Muscle of arm (tissue), 1 donor: ENCODE measurements at regions not wholly inside any gene's neighbourhood (a gene's known extent, or its start where the extent isn't known, plus 50 kb on each side); places are given as distances from the start of the nearest gene placed in this dataset.
"Not testable (repeated sequence)": the region's sequence is repeated elsewhere in the genome, so short reads cannot be mapped to it uniquely, and the experiment has no call there.

Experiments
- DNase-seq: peaks from one replicate; pipeline ENCODE4 v3.0.0-alpha.2; 2013

DNA sequence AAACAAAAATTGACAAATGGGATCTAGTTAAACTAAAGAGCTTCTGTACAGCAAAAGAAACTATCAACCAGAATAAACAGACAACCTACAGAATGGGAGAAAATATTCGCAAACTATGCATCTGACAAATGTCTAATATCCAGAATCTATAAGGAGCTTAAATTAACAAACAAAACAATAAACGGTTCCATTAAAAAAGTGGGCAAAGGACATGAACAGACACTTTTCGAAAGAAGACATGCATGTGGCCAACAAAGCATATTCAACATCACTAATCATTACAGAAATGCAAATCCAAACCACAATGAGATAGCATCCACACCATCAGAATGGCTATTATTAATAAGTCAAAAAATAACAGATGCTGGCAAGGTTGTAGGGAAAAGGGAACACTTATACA, 50.5 kb upstream of the MED13L start:
- not testable (repeated sequence) for DNase-seq

DNA sequence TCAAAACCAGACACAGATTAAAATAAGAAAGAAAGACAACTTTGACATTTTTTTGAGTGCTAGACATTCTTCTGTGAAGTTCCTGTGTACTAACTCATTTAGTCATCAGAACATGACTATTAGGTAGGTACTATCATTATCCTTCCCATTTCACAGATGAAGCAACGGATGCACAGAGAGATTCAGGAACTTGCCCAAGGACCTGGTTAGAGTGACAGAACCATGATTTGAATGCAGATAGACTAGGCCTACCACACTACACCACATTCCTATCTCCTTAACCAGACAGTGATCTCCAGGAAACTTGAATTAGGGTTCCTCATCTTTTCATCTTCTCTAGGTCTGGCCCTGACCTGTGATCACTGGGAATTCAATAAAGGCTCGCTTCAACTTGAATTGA, 54.4 kb upstream of the MED13L start:
- DNase-seq: no peak

DNA sequence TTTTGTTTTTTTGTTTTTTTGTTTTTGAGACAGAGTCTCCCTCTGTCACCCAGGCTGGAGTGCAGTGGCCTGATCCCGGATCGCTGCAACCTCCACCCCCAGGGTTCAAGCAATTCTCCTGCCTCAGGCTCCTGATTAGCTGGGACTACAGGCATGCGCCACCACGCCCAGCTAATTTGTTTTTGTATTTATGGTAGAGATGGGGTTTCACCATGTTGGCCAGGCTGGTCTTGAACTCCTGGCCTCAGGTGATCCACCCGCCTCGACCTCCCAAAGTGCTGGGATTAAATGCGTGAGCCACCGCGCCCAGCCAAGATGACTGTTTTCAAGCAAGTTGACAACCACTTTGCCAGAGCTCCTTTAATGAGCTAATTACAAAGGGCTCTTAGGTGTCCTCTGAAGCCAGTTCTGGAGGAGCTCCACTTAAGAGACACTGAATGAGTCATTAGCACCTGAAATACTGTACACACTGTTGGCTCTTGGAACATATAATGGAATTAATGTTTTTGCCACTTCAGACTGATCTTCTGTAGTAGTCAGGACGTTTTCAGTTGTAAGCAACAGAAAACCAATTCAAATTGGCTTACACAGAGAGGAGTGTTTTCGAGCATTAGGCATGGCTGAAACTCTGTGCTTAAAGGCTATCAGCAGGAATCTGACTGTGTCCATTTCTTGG, 55.4 kb upstream of the MED13L start:
- no peak for DNase-seq

DNA sequence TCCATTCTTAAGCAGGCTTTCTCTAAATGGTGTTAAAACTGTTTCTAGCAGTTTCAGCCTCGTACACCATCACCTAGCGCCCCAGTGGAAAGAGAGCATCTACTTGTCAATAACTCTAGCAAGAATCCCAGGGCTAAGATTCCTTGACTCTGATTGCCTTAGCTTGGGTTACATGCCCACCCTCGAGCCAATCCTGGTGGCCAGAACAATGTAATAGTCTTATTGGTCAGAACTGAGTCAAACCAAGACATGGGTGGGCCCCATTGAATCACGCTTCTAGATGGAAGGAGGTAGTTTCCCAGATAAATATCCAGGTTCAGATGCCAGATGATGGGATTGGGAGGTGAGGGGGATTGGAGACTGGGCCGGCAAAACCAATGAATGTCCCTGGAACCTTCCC, 55.9 kb upstream of the MED13L start:
- no peak for DNase-seq

DNA sequence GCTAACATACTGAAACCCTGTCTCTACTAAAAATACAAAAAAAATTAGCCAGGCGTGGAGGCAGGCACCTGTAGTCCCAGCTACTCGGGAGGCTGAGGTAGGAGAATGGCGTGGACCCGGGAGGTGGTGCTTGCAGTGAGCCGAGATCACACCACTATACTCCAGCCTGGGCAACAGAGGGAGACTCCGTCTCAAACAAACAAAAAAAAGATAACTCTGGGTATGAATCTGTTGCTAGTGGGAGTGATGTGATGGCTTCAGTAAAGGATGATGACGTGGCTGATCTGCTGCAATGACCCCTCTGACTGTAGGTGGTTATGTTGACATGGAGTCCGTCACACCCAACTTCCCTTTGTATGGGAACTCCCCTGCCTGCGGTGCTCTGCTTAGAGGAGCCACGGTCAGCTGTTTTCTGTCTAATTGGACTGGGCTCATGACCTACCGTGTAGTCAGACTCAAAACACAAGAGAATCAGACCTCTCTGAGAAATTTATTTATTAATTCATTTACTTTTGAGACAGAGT, 59.1 kb upstream of the MED13L start:
- DNase-seq: no peak

DNA sequence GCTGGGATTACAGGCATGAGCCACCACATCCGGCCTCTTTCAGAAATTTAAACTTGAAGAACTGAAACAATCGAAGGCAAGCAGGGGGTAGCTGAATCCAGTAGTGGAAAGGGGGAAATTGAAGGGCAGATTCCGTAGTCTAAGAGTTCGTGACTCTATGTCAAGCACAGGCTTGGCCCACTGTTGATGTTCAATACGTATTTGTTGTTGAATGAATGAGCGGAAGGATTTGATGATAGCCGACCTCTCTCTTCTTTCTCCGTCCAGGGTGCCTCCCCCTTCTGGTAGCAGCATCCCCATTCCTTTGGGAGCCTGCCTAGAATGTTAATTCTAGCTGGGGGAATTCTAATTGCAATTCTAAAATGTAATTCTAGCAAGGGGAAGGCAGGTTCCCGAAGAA, 59.8 kb upstream of the MED13L start:
- no peak for DNase-seq

DNA sequence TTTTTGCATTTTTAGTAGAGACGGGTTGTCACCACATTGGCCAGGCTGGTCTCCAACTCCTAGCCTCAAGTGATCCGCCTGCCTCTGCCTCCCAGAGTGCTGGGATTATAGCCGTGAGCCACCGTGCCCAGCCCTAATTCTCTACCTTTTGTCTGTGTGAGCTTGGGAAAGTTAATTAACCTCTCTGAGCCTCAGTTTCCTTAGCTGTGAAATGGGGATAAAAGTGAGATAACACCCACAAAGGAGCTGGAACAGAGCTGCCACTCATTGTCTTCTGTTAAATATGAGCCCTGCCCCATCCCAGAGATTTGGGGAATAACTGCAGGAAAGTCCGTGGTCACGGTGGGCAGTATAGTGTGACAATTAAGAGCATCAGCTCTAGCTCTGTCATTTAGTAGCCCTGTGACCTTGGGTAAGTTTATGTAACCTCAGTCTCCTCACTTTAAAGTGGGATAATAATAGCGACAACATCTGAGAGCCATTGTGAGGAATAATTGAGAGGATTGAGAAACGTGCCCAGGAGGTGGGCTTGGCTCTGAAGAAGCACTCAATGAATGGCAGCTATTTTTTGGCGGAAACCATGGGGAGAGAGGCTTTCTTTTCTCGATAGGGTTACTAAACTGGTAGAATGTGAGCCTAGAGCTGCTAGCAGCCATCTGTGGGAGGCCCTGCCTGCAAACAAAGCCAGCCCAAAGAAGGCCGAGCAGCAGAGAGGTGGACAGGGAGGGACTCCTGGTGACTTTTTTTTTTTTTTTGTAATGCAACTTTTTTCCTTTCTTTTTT, 60.8 kb upstream of the MED13L start:
- no peak for DNase-seq

DNA sequence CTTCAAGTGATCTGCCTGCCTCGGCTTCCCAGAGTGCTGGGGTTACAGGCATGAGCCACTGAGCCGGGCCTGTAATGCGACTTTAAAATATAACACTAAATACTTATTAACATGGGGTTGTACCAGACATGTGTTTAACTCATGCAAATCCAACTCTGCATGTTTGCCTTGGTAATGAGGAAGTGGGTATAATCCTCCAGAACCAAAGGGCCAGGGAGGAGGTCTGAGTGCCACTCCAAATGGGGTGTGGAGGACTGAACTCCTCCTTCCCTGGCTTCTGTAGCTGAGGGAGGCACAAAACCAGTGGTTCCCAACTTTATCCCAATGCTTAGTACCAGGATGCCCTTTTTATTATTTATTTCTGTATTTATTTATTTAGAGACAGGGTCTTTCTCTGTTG, 61.6 kb upstream of the MED13L start:
- no peak for DNase-seq

DNA sequence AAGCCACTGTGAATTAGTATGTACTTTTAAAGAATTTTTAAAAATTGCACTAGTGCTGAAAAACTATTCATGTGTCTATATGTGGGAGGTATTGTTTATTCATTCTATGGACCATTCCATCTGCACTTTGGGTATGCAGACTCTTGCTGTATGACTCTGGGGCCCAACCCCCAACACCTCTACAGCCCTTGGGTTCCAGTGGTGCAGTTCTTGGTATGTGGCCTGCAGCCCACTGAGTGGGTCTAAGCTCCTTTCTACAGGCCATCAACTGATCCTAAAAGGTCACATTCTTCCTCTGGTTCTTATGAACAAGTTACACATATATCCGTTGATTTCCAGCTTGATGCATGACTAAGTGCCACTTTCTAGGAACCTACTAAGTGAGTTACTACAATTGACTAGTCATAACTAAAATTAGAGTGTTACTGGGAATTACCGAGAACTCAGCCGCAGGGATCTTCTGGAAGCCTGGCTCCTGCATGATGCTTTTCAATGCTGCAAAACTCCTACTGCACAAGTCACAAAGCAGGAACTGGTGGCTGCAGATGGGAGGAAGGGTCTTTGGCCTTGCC, 62.4 kb upstream of the MED13L start:
- no peak for DNase-seq

DNA sequence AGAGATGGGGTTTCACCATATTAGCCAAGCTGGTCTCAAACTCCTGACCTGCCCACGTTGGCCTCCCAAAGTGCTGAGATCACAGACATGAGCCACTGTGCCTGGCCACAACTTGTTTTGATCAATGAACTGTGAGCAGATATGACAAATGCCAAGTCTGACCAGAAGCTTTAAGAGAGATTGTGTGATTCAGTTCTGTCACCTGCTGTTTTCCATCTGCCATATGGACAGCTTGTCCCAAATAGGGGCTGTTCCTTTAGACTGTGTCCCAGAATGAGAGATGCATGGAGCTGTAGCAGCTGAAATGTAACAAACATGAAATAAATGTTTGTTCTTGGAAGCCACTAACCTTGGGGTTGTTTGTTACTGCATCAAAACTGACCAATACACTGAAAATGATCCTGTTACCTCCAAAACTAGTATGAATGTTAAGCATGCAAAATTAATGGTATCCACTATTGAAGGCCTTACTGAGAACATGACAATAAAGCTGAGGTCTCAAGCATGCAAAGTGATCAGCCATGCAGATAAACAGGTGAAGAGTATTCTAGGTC, 65.9 kb upstream of the MED13L start:
- DNase-seq: no peak

DNA sequence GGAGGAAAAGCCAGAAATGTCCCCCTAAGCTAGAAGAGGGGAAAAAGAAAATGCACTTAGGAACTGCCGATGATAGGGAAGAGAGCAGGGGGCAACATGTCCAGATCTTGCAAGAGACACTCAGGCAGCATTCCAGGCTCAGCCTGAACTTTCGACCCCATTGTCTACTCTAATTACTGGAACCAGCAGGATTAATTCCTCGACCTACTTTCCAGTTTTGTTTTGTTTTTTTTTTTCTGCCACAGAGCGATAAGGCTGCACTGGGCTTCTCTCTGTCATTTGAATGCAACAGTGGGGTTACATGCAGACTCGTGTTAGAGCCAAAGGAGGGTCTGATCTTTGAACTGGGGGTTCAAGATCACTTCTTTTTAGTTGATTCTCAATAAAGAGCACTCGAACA, 68.7 kb upstream of the MED13L start:
- no peak for DNase-seq

DNA sequence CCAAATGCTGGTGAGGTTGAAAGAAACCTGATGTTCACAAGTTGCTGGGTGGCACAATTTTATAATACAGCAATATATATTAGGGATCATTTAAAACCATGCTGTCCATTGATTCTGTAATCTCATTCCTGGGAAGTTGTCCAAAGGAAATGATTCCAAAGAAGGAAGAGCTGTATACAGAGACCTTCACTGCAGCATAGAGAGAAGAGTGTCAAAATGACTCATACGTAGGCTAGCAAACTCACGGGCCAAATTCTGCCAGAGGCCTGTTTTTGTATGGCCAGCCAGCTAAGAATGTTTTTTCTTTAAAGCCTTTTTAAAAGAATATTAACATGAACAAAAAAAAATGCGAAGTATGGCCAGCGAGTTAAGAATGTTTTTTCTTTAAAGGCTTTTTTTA, 69.2 kb upstream of the MED13L start:
- peak; percentile 38 for DNase-seq

DNA sequence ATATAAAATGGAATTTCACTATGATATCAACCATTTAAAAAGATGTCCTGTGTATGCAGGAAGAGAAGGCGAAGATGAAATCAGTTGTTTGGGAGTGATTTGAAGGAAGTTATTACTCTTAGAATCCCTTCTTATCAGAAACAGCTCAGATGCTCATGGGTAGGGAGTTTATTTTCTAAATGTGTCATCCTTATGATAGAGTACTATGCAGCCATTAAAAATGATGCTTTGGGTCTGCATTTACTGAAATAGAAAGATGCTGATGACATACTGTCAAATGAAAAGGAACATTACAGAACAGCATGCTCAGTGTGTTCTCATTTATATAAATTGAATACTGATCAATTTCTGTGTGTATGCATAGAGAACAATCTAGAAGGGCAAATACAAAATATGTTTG, 69.8 kb upstream of the MED13L start:
- DNase-seq: no peak

DNA sequence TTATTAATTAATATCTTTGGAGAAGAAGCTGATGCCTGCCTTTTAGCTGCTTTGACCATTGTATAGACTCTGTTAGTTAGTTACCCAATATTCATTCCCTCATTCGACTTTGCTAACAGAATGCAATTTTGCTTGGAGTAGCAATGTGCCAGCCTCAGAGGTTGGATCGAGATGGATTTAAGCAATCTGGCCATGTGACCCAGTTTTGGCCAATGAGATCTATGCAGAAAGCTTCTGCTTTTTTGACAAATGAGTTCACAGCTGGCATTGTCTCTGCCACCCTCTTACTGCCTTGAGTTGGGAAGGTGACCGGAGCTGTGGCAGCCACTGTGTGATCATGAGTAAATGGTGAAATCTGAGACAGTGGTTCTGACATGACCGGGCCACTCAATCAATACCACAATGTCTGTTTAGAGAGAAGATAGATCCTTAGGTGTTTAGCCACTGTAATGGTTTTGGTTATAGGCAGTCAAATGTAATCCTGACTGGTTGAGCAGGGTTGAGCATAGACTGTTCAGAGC, 74.9 kb upstream of the MED13L start:
- DNase-seq: no peak

DNA sequence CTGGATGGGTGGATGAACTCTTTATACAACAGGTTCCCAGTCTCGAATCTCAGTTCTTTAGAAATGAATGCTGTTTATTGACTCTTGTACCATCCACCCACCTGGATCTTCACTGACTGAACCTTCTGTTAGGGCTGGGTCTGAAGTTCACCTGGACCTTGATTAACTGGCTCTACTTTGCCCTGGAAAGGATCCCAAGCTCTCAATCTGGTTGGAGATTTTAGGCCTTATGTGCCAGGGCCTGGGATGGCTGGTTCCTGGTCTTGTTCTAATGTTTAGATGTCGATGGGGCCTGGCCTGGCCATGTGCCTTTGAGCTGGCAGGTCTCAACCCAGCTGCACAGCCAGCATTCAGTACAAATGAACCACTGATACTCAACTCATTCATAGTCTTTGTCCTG, 76.5 kb upstream of the MED13L start:
- no peak for DNase-seq

DNA sequence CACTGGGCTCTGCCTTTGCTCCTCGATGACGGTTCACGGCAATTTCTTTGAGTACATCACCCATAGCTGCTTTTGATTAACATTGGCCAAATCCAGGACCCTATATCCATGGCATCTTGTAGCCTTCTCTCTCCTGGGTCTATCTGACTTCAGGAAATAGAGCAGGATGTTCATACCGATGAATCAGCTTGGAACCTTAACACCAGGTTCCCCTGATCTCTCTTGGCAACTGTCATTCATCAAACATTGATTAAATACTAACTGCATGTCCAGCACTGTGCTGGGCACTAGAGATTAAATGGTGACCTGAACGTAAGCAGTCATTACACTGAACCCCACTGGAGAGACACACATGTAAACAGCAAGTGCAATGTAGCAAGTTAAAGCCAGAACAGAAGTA, 77.0 kb upstream of the MED13L start:
- DNase-seq: no peak

DNA sequence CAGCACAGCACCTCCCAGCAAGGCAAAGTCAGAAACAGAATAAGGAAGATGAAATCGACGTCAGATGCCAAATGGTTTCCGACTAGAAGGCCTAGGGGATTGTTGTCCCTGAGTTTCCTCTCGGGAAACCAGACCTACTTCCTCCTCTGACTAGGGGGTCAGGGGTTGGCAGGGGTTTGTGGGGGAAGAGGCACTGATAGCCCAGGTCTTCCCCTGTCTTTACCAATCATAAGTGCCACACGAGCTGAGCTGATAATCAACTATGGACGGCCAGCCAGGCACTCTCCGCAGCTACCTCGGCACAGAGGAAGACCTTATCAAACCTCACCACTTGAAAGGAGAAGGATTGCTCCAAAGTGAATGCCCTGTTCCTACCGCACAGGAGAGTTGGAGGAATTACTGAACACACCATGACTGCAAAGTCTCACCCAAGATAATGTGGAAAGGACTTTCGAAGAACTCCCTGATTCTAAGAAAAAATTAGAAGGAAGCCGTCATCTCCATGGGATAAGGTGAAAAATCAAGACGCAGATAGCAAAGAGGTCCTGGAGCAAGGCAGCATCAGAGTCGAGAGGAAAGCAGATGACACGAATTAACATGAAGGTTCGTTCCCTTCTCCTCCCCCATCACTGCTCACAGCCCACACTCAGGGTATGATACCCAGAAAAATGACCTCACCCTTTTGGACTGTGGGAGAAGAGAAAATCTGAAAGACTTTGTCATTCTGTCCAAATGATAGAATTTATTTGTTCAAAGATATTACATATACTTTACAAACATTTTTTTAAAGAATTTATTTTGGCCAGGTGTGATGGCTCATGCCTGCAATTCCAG, 77.7 kb upstream of the MED13L start:
- no peak for DNase-seq

DNA sequence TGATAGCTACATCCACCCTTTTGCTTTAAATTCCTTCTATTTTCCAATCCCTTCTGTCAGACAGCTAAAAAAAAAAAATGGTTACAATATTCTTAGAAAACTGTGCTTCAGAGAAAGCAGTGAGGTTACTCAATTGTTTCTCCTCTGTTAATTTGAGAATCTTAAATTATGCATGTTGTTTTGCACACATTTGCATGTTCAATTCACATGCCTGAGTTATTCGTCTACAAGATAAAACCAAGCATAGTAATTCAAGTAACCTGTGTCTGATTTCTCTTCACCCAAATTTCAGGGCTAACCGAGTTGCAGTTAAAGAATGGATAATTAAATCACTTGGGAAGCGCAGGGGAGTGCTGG, 81.0 kb upstream of the MED13L start:
- DNase-seq: no peak

DNA sequence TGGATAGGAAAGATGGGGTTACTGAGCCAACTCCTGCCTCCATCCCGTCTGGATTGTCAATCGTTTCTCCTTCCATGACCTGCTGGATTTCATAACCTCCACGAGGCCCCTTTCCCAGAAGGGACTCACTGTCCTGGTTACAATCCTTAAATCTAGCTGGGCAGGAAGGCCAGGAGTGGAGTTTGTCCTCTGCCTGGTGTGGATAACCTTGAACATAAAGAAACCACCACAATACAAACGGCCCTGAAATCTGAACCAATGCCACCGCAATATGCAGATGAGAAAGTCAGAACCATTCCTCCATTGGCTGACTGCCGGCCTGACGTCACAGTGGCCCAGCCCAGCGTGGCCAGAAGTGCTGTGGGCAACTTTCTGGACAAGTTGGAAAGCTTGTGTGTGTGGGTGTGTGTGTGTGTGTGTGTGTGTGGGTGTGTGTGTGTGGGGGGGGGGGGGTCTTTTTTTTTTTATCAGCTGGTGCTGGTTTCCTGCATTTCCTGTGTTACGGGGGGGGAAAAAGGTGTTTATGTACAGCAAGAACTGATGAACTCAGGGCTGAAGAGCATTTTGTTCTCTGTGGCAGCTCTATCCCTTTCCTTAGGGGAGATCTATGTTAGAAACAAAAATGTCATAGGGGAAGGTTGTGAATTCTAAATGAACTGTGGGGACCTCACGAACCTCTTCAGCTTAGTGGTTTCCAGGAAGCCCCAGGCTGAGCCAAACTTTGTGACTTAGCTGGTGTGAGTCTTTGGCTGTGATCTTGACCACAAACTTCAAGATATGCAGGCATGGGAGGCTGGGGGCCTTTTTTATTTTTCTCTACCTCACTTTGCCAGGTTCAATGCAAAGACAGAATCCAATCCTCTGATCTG, 81.6 kb upstream of the MED13L start:
- DNase-seq: peak; percentile 96

DNA sequence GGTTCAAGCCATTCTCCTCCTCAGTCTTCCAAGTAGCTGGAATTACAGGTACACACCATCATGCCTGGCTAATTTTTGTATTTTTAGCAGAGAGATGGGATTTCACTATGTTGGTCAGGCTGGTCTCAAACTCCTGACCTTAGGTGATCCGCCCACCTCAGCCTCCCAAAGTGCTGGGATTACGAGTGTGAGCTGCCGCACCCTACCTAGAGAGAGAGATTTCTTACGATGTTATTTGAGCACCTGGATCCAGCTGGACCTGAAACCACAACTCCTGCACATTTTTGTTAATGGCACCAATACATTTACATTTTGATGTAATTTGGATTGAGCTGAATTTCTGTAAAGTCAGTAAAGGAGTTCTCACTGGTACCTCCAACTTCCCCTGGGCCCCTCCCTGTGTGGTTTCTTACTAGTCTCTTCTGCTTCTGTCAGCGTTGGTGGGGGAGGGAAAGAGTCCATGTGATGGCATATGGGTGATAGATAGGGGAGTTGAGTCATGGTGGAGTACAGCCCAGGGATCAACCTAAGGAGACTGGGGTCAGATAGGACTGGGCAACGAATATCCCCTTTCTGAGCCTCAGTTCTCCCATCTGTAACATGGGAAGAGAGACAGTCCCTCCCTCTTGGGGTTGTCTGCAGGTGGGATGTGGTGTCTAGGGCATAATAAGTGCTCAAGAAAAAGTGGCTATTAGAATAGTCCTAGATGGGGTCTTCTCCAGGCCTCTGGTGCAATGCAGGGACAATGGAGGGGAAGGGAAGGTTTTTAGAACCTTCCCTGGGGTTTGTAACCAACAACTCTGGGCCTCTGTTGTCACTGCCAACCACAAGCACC, 83.3 kb upstream of the MED13L start:
- no peak for DNase-seq
